GM23248 (cell line): ENCODE measurements at regions not wholly inside any gene's neighbourhood (a gene's known extent, or its start where the extent isn't known, plus 50 kb on each side); places are given as distances from the start of the nearest gene placed in this dataset.

Experiments used
- EZH2 ChIP-seq: fragments of 200-600 bp; sonication (generic); IDR thresholded peaks from 2 replicates; pipeline ENCODE4 v1.6.1; 2018; ENCODE audit warnings: antibody characterized with exemption, mild to moderate bottlenecking; ENCODE audit not compliant: insufficient read depth, poor library complexity, severe bottlenecking
- EZH2phosphoT487 ChIP-seq: fragments of 200-600 bp; sonication (generic); IDR thresholded peaks from 2 replicates; pipeline ENCODE4 v1.6.1; 2018; ENCODE audit warnings: antibody characterized with exemption, moderate library complexity, mild to moderate bottlenecking, low read depth; ENCODE audit not compliant: insufficient read depth

- TF ChIP-seq EZH2 (no peak), EZH2phosphoT487 (no peak)
Observed at GRCh38 chrX:117274965-117275364, 812.2 kb upstream of the CT83 start.
